Testis (tissue), 2 donors: ENCODE measurements at regions not wholly inside any gene's neighbourhood (a gene's known extent, or its start where the extent isn't known, plus 50 kb on each side); places are given as distances from the start of the nearest gene placed in this dataset.
"Not testable (repeated sequence)": the region's sequence is repeated elsewhere in the genome, so short reads cannot be mapped to it uniquely, and the experiment has no call there.

ENCODE experiments used
- DNase-seq: peaks from one replicate; pipeline ENCODE4 v3.0.0-alpha.2; 2019
- H3K27ac ChIP-seq, 2 donors: fragments of 200-600 bp; sonication (generic); one replicate each; pipeline ENCODE4 v1.5.1; 2019
- H3K27me3 ChIP-seq: fragments of 200-600 bp; sonication (generic); one replicate; pipeline ENCODE4 v1.5.1; 2019
- H3K36me3 ChIP-seq: fragments of 200-600 bp; sonication (generic); one replicate; pipeline ENCODE4 v1.5.1; 2017; ENCODE audit warnings: low read depth; ENCODE audit errors: missing control alignments
- H3K4me1 ChIP-seq: fragments of 200-600 bp; sonication (generic); one replicate; pipeline ENCODE4 v1.5.1; 2019
- H3K4me3 ChIP-seq, 2 donors: fragments of 200-600 bp; sonication (generic); one replicate each; pipeline ENCODE4 v1.5.1; 2017 to 2019
- H3K9me3 ChIP-seq: fragments of 200-600 bp; sonication (generic); one replicate; pipeline ENCODE4 v1.5.1; 2017
- CTCF ChIP-seq, 3 experiments: fragments of 450-650 bp in 2 of 3; fragments of 200-600 bp in 1 of 3; sonication (generic) in 1 of 3; IDR thresholded peaks; one replicate each; pipeline ENCODE4 v1.5.1; 2016 to 2019; ENCODE audit warnings: antibody characterized with exemption in 3 of 3, mild to moderate bottlenecking in 2 of 3, moderate library complexity in 1 of 3
- POLR2A ChIP-seq: fragments of 450-650 bp; IDR thresholded peaks from one replicate; pipeline ENCODE4 v1.6.1; 2017; ENCODE audit warnings: antibody characterized with exemption, mild to moderate bottlenecking, moderate library complexity
- WGBS, 2 donors: methylation state at CpG; one replicate each; pipeline ENCODE4 v1.1.5; 2018; 5-methylcytosine and 5-hydroxymethylcytosine counted together
- intact Hi-C: fragments of 100-400 bp; cut with DNase I; formaldehyde crosslinking; loops from one replicate; pipeline ENCODE4 v1.15.1; 2023; ENCODE audit warnings: low total_unique reads

- DNase-seq = no peak
- no peak overlapping the region for H3K27ac ChIP-seq
- H3K27me3 ChIP-seq = no peaks in the 10 kb centered on the region
- no peaks in the 10 kb centered on the region for H3K36me3 ChIP-seq
- 90% methylated on average over 6 of the region's 6 CpGs for WGBS, 2 donors
- intact Hi-C loops = no loop called here
- no peak overlapping the region for H3K4me3 ChIP-seq
- no peak for TF ChIP-seq CTCF (IDR thresholded peaks at IDR 0.05)
- TF ChIP-seq POLR2A = no peak
- H3K9me3 ChIP-seq = no peaks in the 10 kb centered on the region
- H3K4me1 ChIP-seq = no peaks in the 10 kb centered on the region
Observed at GRCh38 chr11:71156301-71156700, 96.1 kb downstream of the SHANK2 start.

DNA sequence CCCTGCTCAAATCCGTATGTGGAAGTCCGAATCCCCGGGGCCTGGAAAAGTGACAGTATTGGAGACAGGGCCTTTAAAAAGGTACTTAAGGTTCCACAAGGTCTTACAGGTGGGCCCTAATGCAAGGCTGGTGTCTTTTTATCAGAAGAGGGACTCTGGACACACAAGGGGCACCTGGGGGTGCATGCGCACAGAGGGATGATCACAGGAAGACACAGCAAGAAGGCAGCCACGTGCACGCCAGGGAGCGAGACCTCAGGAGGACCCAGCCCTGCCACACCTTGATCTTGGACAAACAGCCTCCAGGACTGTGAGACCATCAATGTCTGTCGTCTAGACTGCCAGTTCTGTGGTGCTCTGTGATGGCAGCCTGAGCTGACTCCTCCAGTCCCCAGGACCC, 96.5 kb downstream of the SHANK2 start:
- Histone ChIP-seq H3K27ac (no peak overlapping the region), H3K36me3 (no peaks in the 10 kb centered on the region), H3K4me3 (no peak overlapping the region), H3K9me3 (no peaks in the 10 kb centered on the region), H3K27me3 (no peaks in the 10 kb centered on the region), H3K4me1 (no peaks in the 10 kb centered on the region)
- no peak for DNase-seq
- TF ChIP-seq POLR2A = no peak
- TF ChIP-seq CTCF (IDR thresholded peaks at IDR 0.05) = no peak
- intact Hi-C loops = no loop called here
- 93 to 97% methylated on average over 6 to 8 of the region's 8 CpGs for WGBS, 2 donors

DNA sequence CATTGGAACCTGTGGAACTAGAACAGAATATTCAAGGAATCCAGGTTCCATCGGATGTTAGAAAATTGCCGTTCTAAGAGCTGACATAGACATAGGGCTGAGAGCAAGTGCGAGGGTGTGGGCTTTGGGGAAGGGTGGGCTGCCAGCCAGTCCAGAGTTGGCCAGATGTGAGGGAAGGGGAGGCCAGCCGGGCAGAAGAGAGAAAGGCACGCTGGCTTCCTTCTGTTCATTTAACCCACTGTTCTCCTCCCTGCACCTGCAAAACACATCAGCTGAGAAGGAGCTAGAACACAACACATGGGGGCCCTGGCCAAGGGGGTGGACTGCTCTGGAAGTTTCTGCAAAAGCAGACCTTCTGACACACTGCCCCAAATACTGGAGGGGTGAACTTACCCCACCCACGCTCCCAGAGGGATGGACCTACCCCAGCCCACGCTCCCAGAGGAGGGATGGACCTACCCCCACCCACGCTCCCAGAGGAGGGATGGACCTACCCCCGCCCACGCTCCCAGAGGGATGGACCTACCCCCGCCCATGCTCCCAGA, 98.0 kb downstream of the SHANK2 start:
- H3K36me3 ChIP-seq = no peaks in the 10 kb centered on the region
- no peaks in the 10 kb centered on the region for H3K9me3 ChIP-seq
- no peak overlapping the region for H3K27ac ChIP-seq
- no peaks in the 10 kb centered on the region for H3K4me1 ChIP-seq
- no peak for TF ChIP-seq CTCF (IDR thresholded peaks at IDR 0.05)
- no peak for TF ChIP-seq POLR2A
- intact Hi-C loops = no loop called here
- no peak overlapping the region for H3K4me3 ChIP-seq
- DNase-seq = no peak
- no peaks in the 10 kb centered on the region for H3K27me3 ChIP-seq
- WGBS, 2 donors = 69 to 78% methylated on average over 6 to 7 of the region's 11 CpGs

- Histone ChIP-seq H3K4me3 (no peak overlapping the region), H3K4me1 (no peaks in the 10 kb centered on the region), H3K9me3 (no peaks in the 10 kb centered on the region), H3K36me3 (no peaks in the 10 kb centered on the region), H3K27me3 (no peaks in the 10 kb centered on the region), H3K27ac (no peak overlapping the region)
- peak; percentile 30 for DNase-seq
- intact Hi-C loops = no loop called here
- no peak for TF ChIP-seq POLR2A
- no peak for TF ChIP-seq CTCF (IDR thresholded peaks at IDR 0.05)
- WGBS, 2 donors = 23 to 51% methylated on average over 15 of the region's 15 CpGs
Observed at GRCh38 chr11:71153005-71153390, 99.4 kb downstream of the SHANK2 start.

GRCh38 chr11:71152312-71153004, 99.9 kb downstream of the SHANK2 start:
- H3K27me3 ChIP-seq, H3K4me1 ChIP-seq, DNase-seq, H3K4me3 ChIP-seq, H3K9me3 ChIP-seq, H3K27ac ChIP-seq, intact Hi-C loops, H3K36me3 ChIP-seq: not testable (repeated sequence)
- WGBS, 2 donors = 69 to 84% methylated on average over 14 to 15 of the region's 15 CpGs
